ENCODE measurements at regions not wholly inside any gene's neighbourhood (a gene's known extent, or its start where the extent isn't known, plus 50 kb on each side); places are given as distances from the start of the nearest gene placed in this dataset.

DNA sequence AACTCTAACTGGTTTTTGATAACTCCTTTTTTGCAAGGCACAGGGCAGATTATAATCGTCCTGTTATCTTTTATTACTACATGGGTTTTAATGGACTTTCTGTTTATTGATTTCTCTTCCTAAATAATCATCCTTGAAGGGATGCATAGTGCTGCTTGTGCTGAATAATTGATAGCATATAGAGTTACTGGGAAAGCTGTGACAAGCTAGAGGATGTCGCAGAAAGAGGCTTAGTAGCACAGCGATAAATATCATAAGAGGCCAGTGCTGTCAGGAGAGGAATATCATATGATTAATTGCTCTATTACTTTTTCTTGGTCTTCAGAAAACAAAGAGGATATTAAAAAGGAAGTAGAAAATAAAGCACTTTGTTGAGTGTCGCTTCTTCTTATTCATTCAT lies 1007.1 kb upstream of the ACO1 start:
- no peaks in the 10 kb centered on the region for H3K36me3 ChIP-seq (ENCODE audit: control insufficient read depth in 1 of 2, insufficient read depth in 2 of 2, low read length in 2 of 2)
- no peak overlapping the region for H3K4me3 ChIP-seq (replicated peaks in 1 of 2; ENCODE audit: low read depth in 1 of 2, low read length in 2 of 2)
- no peak overlapping the region for H3K27ac ChIP-seq (ENCODE audit: low read depth, low read length)
- no peaks in the 10 kb centered on the region for H3K9me2 ChIP-seq (ENCODE audit: insufficient read depth)
- peaks cover 0 to 3% of the 10 kb centered on the region in 2 experiments; a peak in 1 of 4 replicates for H3K9me3 ChIP-seq (ENCODE audit: control insufficient read depth in 1 of 2, insufficient read depth in 1 of 2, low read depth in 1 of 2, low read length in 2 of 2)
- ChIA-PET RAD21 (ENCODE audit: low non-redundant PET in 1 of 2, low total read pairs in 2 of 2, uncharacterized antibody in 2 of 2, unreplicated experiment in 2 of 2) (no interaction called here), POLR2A (no interaction called here), CTCF (no interaction called here)
- no peaks in the 10 kb centered on the region for H3K4me1 ChIP-seq (ENCODE audit: control insufficient read depth in 1 of 2, insufficient read depth in 2 of 2, low read length in 2 of 2)
- no peak overlapping the region for H2AFZ ChIP-seq (ENCODE audit: low read depth, low read length, poor library complexity, severe bottlenecking)
- ATAC-seq = no peak
- H3K79me2 ChIP-seq (ENCODE audit: insufficient read depth, low read length) = no peaks in the 10 kb centered on the region
- no peaks in the 10 kb centered on the region for H4K20me1 ChIP-seq (ENCODE audit: insufficient read depth)
- TF ChIP-seq SRF (IDR thresholded peaks at IDR 0.05; ENCODE audit: low read depth) (no peak), TCF7L2 (IDR thresholded peaks at IDR 0.05; ENCODE audit: borderline replicate concordance, extremely low read depth, insufficient read depth, insufficient read length) (no peak), JUND (IDR thresholded peaks at IDR 0.05) (no peak), CEBPB (IDR thresholded peaks at IDR 0.05; ENCODE audit: low read depth) (no peak), ZFX (IDR thresholded peaks at IDR 0.05) (no peak), ELF1 (IDR thresholded peaks at IDR 0.05; ENCODE audit: borderline replicate concordance, low read depth) (no peak), EZH2 (IDR thresholded peaks at IDR 0.05) (no peak), EGR1 (IDR thresholded peaks at IDR 0.05; ENCODE audit: low read depth) (no peak), EZH2phosphoT487 (IDR thresholded peaks at IDR 0.05; ENCODE audit: borderline replicate concordance) (no peak), ZNF274 (IDR thresholded peaks at IDR 0.05; ENCODE audit: low read depth, low read length) (no peak)
- TF ChIP-seq, protein P1, sequence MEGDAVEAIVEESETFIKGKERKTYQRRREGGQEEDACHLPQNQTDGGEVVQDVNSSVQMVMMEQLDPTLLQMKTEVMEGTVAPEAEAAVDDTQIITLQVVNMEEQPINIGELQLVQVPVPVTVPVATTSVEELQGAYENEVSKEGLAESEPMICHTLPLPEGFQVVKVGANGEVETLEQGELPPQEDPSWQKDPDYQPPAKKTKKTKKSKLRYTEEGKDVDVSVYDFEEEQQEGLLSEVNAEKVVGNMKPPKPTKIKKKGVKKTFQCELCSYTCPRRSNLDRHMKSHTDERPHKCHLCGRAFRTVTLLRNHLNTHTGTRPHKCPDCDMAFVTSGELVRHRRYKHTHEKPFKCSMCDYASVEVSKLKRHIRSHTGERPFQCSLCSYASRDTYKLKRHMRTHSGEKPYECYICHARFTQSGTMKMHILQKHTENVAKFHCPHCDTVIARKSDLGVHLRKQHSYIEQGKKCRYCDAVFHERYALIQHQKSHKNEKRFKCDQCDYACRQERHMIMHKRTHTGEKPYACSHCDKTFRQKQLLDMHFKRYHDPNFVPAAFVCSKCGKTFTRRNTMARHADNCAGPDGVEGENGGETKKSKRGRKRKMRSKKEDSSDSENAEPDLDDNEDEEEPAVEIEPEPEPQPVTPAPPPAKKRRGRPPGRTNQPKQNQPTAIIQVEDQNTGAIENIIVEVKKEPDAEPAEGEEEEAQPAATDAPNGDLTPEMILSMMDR (IDR thresholded peaks at IDR 0.05 in 2 of 3, conservative IDR thresholded peaks at IDR 0.05 in 1 of 3; ENCODE audit: borderline replicate concordance in 1 of 3, insufficient read depth in 1 of 3, low read depth in 2 of 3, low read length in 2 of 3) = no peak
- intact Hi-C loops (cut with micrococcal nuclease) = loop anchor here (10.0 kb wide), 1 partner anchor 47 kb away; no protein-coding TSS in a partner anchor
- H3K27me3 ChIP-seq (ENCODE audit: insufficient read depth, low read length) = no peaks in the 10 kb centered on the region
- H3K9ac ChIP-seq (ENCODE audit: low read length) = no peak overlapping the region
- H3K4me2 ChIP-seq (ENCODE audit: low read length) = no peak overlapping the region
- BruUV-seq (replicated peaks) = no TSS peak
- DNase-seq (ENCODE audit: low read depth, low spot score) = no peak
